HCT116 (cell line): ENCODE measurements at regions not wholly inside any gene's neighbourhood (a gene's known extent, or its start where the extent isn't known, plus 50 kb on each side); places are given as distances from the start of the nearest gene placed in this dataset.

ENCODE experiments used
- CTCF ChIP-seq, 3 experiments: fragments of 200-600 bp in 1 of 3; sonication (generic) in 1 of 3; IDR thresholded peaks in 2 of 3; conservative IDR thresholded peaks in 1 of 3; 2 replicates each; pipeline ENCODE4 v1.5.1; 2012 to 2017; ENCODE audit warnings: low read depth in 2 of 3, low read length in 2 of 3, antibody characterized with exemption in 1 of 3, borderline replicate concordance in 1 of 3, control low read depth in 1 of 3, mild to moderate bottlenecking in 1 of 3, mixed read lengths in 1 of 3, mixed run types in 1 of 3, moderate library complexity in 1 of 3; ENCODE audit not compliant: insufficient read depth in 1 of 3
- ELF1 ChIP-seq: IDR thresholded peaks from 2 replicates; pipeline ENCODE4 v1.6.1; 2012; ENCODE audit warnings: low read depth, borderline replicate concordance
- EZH2phosphoT487 ChIP-seq: fragments of 200-600 bp; IDR thresholded peaks from 2 replicates; pipeline ENCODE4 v1.6.1; 2018; ENCODE audit warnings: antibody characterized with exemption, borderline replicate concordance
- FOSL1 ChIP-seq: IDR thresholded peaks from 2 replicates; pipeline ENCODE4 v1.6.1; 2012; ENCODE audit warnings: low read depth
- POLR2AphosphoS5 ChIP-seq: IDR thresholded peaks from 2 replicates; pipeline ENCODE4 v1.6.1; 2011; ENCODE audit warnings: mild to moderate bottlenecking, low read depth, low read length, moderate library complexity
- SRF ChIP-seq: IDR thresholded peaks from 2 replicates; pipeline ENCODE4 v1.6.1; 2012; ENCODE audit warnings: low read depth
- YY1 ChIP-seq: IDR thresholded peaks from 2 replicates; pipeline ENCODE4 v1.6.1; 2011; ENCODE audit warnings: low read length, low read depth, moderate library complexity, mild to moderate bottlenecking; ENCODE audit not compliant: insufficient replicate concordance; ENCODE audit errors: extremely low read depth
- TF ChIP-seq, protein P1 (sequence below): IDR thresholded peaks from 2 replicates; pipeline ENCODE4 v1.6.1; 2012; ENCODE audit warnings: low read depth
- TF ChIP-seq, protein P2 (sequence below): IDR thresholded peaks from 2 replicates; pipeline ENCODE4 v1.6.1; 2012
- TF ChIP-seq, protein P3 (sequence below): IDR thresholded peaks from 2 replicates; pipeline ENCODE4 v1.6.1; 2012

DNA sequence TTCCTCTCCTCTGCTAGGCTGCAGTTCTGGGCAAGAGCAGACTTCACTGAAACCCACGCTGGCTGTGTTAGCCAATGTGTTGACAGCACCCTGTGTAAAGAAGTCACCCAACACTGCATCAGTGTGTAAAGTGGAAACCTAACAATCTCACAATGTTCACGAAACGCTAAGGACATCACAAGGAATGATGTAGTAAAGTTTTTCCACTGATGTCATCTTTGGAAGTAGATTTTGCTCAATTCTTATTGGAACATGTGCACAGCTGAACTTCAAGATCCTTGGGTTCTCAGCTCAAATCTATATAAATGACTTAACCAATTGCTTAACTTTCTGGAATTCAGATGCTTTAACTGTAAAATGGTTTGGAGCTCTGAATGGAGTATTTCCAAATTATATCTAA, 1112.5 kb downstream of the TSN start:
- TF ChIP-seq YY1 (no peak), FOSL1 (no peak), ELF1 (no peak), SRF (no peak), EZH2phosphoT487 (no peak), CTCF (IDR thresholded peaks at IDR 0.05 in 2 of 3, conservative IDR thresholded peaks at IDR 0.05 in 1 of 3; ENCODE audit: borderline replicate concordance in 1 of 3, insufficient read depth in 1 of 3, low read depth in 2 of 3, low read length in 2 of 3) (no peak), POLR2AphosphoS5 (no peak)
- TF ChIP-seq, protein P1, sequence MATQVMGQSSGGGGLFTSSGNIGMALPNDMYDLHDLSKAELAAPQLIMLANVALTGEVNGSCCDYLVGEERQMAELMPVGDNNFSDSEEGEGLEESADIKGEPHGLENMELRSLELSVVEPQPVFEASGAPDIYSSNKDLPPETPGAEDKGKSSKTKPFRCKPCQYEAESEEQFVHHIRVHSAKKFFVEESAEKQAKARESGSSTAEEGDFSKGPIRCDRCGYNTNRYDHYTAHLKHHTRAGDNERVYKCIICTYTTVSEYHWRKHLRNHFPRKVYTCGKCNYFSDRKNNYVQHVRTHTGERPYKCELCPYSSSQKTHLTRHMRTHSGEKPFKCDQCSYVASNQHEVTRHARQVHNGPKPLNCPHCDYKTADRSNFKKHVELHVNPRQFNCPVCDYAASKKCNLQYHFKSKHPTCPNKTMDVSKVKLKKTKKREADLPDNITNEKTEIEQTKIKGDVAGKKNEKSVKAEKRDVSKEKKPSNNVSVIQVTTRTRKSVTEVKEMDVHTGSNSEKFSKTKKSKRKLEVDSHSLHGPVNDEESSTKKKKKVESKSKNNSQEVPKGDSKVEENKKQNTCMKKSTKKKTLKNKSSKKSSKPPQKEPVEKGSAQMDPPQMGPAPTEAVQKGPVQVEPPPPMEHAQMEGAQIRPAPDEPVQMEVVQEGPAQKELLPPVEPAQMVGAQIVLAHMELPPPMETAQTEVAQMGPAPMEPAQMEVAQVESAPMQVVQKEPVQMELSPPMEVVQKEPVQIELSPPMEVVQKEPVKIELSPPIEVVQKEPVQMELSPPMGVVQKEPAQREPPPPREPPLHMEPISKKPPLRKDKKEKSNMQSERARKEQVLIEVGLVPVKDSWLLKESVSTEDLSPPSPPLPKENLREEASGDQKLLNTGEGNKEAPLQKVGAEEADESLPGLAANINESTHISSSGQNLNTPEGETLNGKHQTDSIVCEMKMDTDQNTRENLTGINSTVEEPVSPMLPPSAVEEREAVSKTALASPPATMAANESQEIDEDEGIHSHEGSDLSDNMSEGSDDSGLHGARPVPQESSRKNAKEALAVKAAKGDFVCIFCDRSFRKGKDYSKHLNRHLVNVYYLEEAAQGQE, result no peak
- TF ChIP-seq, protein P2, sequence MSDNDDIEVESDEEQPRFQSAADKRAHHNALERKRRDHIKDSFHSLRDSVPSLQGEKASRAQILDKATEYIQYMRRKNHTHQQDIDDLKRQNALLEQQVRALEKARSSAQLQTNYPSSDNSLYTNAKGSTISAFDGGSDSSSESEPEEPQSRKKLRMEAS, result no peak
- TF ChIP-seq, protein P3, sequence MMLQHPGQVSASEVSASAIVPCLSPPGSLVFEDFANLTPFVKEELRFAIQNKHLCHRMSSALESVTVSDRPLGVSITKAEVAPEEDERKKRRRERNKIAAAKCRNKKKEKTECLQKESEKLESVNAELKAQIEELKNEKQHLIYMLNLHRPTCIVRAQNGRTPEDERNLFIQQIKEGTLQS, result no peak
